B cell (primary cell): ENCODE measurements at regions not wholly inside any gene's neighbourhood (a gene's known extent, or its start where the extent isn't known, plus 50 kb on each side); places are given as distances from the start of the nearest gene placed in this dataset.

Source experiments
- ATAC-seq: fragments of 200-7000 bp; cut with Tn5 transposase; one replicate; pipeline ENCODE4 v1.10.0; 2021; ENCODE audit warnings: low read depth, mild to moderate bottlenecking, moderate number of reproducible peaks, moderate library complexity
- CTCF ChIA-PET: fragments of 350-600 bp; sonication (Branson Sonifier 250); formaldehyde crosslinking; loops from one replicate; lab custom pipeline; 2021; ENCODE audit warnings: antibody characterized with exemption, inconsistent platforms; lab: Charles Lee
- POLR2A ChIA-PET: fragments of 350-600 bp; sonication (Branson Sonifier 250); formaldehyde crosslinking; loops from one replicate; lab custom pipeline; 2021; ENCODE audit warnings: antibody characterized with exemption; lab: Charles Lee
- DNase-seq: peaks from one replicate; pipeline ENCODE4 v3.0.0; 2013
- H2AFZ ChIP-seq: 2 replicates; pipeline ENCODE4 v1.6.1; 2012; ENCODE audit warnings: mild to moderate bottlenecking, low read depth, low read length; ENCODE audit not compliant: insufficient read depth, poor library complexity, severe bottlenecking
- H3K27ac ChIP-seq, 2 donors: 1 replicate in 1 of 2; 2 replicates in 1 of 2; pipeline ENCODE4 v1.5.1; 2012 to 2013; ENCODE audit warnings: low read length in 2 of 2, mild to moderate bottlenecking in 2 of 2, moderate library complexity in 1 of 2
- H3K27me3 ChIP-seq, 4 experiments: fragments of 200-600 bp in 1 of 4; sonication (generic) in 1 of 4; replicated peaks in 1 of 4; 1 replicate in 2 of 4; 2 replicates in 2 of 4; pipeline versions ENCODE4 v1.6.1 to v1.7.0; 2013 to 2016; ENCODE audit warnings: low read length in 3 of 4, mild to moderate bottlenecking in 2 of 4, mixed read lengths in 1 of 4, moderate library complexity in 1 of 4; ENCODE audit not compliant: insufficient read depth in 4 of 4, control insufficient read depth in 3 of 4; ENCODE audit errors: control extremely low read depth in 1 of 4
- H3K36me3 ChIP-seq, 2 experiments: replicated peaks in 1 of 2; 1 replicate in 1 of 2; 2 replicates in 1 of 2; pipeline versions ENCODE4 v1.6.1 to v1.7.1; 2013; ENCODE audit warnings: low read length in 1 of 2; ENCODE audit not compliant: insufficient read depth in 2 of 2, control insufficient read depth in 1 of 2; ENCODE audit errors: control extremely low read depth in 1 of 2, extremely low read depth in 1 of 2
- H3K4me1 ChIP-seq, 2 donors: fragments of 200-600 bp in 1 of 2; sonication (generic) in 1 of 2; 1 replicate in 1 of 2; 2 replicates in 1 of 2; pipeline versions ENCODE4 v1.5.1 to v1.6.1; 2013 to 2017; ENCODE audit warnings: low read length in 2 of 2; ENCODE audit not compliant: control insufficient read depth in 2 of 2, insufficient read depth in 2 of 2
- H3K4me2 ChIP-seq: replicated peaks from 2 replicates; pipeline ENCODE3; 2012; ENCODE audit warnings: mild to moderate bottlenecking, low read depth, low read length; ENCODE audit not compliant: poor library complexity, severe bottlenecking
- H3K4me3 ChIP-seq, 5 experiments: fragments of 200-600 bp in 1 of 5; sonication (generic) in 1 of 5; 1 replicate in 3 of 5; 2 replicates in 2 of 5; pipeline versions ENCODE4 v1.5.1 to v1.7.0; 2011 to 2016; ENCODE audit warnings: low read length in 4 of 5, mild to moderate bottlenecking in 4 of 5, low read depth in 2 of 5, control low read depth in 1 of 5, moderate library complexity in 1 of 5; ENCODE audit not compliant: insufficient read depth in 1 of 5; ENCODE audit errors: control extremely low read depth in 1 of 5, extremely low read depth in 1 of 5
- H3K79me2 ChIP-seq: fragments of 200-600 bp; sonication (generic); one replicate; pipeline ENCODE4 v1.6.0; 2016; ENCODE audit warnings: low read length; ENCODE audit not compliant: control insufficient read depth, insufficient read depth
- H3K9ac ChIP-seq: fragments of 200-600 bp; sonication (generic); 2 replicates; pipeline ENCODE4 v1.6.1; 2017; ENCODE audit warnings: mild to moderate bottlenecking, low read length, moderate library complexity
- H3K9me3 ChIP-seq, 3 donors: one replicate each; pipeline versions ENCODE4 v1.6.1 to v1.7.1; 2013; ENCODE audit warnings: low read length in 2 of 3; ENCODE audit not compliant: control insufficient read depth in 2 of 3, insufficient read depth in 1 of 3; ENCODE audit errors: control extremely low read depth in 1 of 3
- H4K20me1 ChIP-seq: 2 replicates; pipeline ENCODE4 v1.6.0; 2012; ENCODE audit warnings: mild to moderate bottlenecking, low read length; ENCODE audit not compliant: insufficient read depth, control insufficient read depth, poor library complexity, severe bottlenecking
- H3K27ac Mint-ChIP-seq: one replicate; pipeline ENCODE4 v1.8.0; 2021; ENCODE audit warnings: mixed read lengths
- H3K27me3 Mint-ChIP-seq: one replicate; pipeline ENCODE4 v1.8.0; 2021; ENCODE audit warnings: mixed read lengths
- H3K4me1 Mint-ChIP-seq: one replicate; pipeline ENCODE4 v1.8.0; 2021; ENCODE audit warnings: mixed read lengths
- H3K4me3 Mint-ChIP-seq: one replicate; pipeline ENCODE4 v1.8.0; 2021; ENCODE audit warnings: mixed read lengths
- H3K9me3 Mint-ChIP-seq: one replicate; pipeline ENCODE4 v1.8.0; 2022; ENCODE audit warnings: mixed read lengths; ENCODE audit not compliant: insufficient read depth
- EZH2 ChIP-seq: IDR thresholded peaks from 2 replicates; pipeline ENCODE4 v1.6.1; 2012; ENCODE audit warnings: borderline replicate concordance, low read depth, mild to moderate bottlenecking, moderate library complexity, low read length; ENCODE audit not compliant: insufficient read depth, poor library complexity, severe bottlenecking
- WGBS: methylation state at CpG from one replicate; pipeline ENCODE4 v1.1.5; 2013; ENCODE audit warnings: missing lambda C conversion rate; ENCODE audit not compliant: insufficient coverage; 5-methylcytosine and 5-hydroxymethylcytosine counted together
- intact Hi-C: fragments of 100-400 bp; cut with micrococcal nuclease; formaldehyde crosslinking; loops from one replicate; pipeline ENCODE4 v1.10.0; 2022
- TF ChIP-seq, protein P1 (sequence below): fragments of 200-600 bp; IDR thresholded peaks from one replicate; pipeline ENCODE4 v1.8.0; 2022; ENCODE audit warnings: antibody characterized with exemption, mild to moderate bottlenecking

DNA sequence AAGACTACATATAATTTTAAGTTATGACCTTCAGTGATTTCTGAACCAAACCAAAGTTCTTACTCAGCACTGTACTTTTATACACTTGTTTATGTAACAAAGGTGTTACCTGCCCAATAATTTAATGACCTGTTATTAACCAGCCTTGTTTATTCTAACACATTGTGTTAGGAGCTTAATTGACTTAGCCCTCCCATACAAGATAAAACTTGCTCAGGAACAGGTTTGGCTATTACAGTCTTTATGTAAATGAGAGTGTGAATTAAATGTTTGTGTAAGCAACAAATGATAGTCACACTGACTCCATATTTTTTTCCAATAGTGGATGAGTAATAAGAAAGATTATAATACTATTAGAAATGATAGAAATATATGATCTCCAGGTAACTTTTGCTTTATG, 51.8 kb upstream of the MYCBP2 start:
- CTCF ChIA-PET, result interaction anchor here (0.9 kb wide), 1 partner anchor 10 kb away, joined by 3 read pairs; no protein-coding TSS in a partner anchor
- Histone ChIP-seq H3K79me2 (no peaks in the 10 kb centered on the region), H3K27me3 (no peaks in the 10 kb centered on the region), H2AFZ (no peak overlapping the region), H4K20me1 (no peaks in the 10 kb centered on the region), H3K9ac (no peak overlapping the region), H3K4me3 (no peak overlapping the region), H3K27ac (no peak overlapping the region), H3K9me3 (no peaks in the 10 kb centered on the region), H3K4me2 (no peak overlapping the region), H3K36me3 (no peaks in the 10 kb centered on the region), H3K4me1 (peaks cover 5 to 7% of the 10 kb centered on the region in 2 donors)
- intact Hi-C loops, result no loop called here
- ATAC-seq, result no peak
- Mint-ChIP-seq H3K4me1 (peaks cover 14% of the 10 kb centered on the region), H3K9me3 (no peaks in the 10 kb centered on the region), H3K27ac (no peak overlapping the region), H3K27me3 (no peaks in the 10 kb centered on the region), H3K4me3 (no peak overlapping the region)
- TF ChIP-seq, protein P1, sequence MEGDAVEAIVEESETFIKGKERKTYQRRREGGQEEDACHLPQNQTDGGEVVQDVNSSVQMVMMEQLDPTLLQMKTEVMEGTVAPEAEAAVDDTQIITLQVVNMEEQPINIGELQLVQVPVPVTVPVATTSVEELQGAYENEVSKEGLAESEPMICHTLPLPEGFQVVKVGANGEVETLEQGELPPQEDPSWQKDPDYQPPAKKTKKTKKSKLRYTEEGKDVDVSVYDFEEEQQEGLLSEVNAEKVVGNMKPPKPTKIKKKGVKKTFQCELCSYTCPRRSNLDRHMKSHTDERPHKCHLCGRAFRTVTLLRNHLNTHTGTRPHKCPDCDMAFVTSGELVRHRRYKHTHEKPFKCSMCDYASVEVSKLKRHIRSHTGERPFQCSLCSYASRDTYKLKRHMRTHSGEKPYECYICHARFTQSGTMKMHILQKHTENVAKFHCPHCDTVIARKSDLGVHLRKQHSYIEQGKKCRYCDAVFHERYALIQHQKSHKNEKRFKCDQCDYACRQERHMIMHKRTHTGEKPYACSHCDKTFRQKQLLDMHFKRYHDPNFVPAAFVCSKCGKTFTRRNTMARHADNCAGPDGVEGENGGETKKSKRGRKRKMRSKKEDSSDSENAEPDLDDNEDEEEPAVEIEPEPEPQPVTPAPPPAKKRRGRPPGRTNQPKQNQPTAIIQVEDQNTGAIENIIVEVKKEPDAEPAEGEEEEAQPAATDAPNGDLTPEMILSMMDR, result no peak
- TF ChIP-seq EZH2, result no peak
- DNase-seq, result no peak
- POLR2A ChIA-PET, result no interaction called here

DNA sequence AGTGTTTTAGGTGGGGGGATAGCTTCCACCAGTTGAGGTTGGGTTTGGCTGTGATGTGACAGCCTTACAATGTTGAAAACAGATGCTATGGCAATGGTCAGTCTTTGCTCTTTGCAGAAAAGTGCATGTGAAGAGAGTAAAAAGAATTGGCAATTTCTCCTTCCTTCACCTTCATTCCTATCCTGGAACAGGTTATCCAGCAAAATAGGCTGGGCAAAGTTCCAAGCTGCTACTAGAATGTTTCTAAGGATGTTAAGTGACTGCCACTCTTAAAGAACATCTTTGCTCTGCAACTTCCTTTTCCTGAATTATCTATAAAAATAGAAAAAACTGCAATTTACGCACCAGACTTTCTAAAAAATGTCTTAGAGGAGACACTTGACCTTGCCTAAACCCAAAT, 50.1 kb upstream of the MYCBP2 start:
- no peak for DNase-seq
- ChIA-PET POLR2A (no interaction called here), CTCF (no interaction called here)
- H3K4me1 Mint-ChIP-seq, result peaks cover 14% of the 10 kb centered on the region
- Histone ChIP-seq H4K20me1 (no peaks in the 10 kb centered on the region), H2AFZ (peak overlapping the region; percentile 26), H3K4me3 (no peak overlapping the region), H3K36me3 (no peaks in the 10 kb centered on the region), H3K79me2 (no peaks in the 10 kb centered on the region), H3K9me3 (peaks cover 0 to 2% (median 0%) of the 10 kb centered on the region in 3 donors), H3K4me2 (peak overlapping the region; percentile 33), H3K4me1 (peaks cover 5 to 7% of the 10 kb centered on the region in 2 donors), H3K27ac (no peak overlapping the region), H3K9ac (no peak overlapping the region), H3K27me3 (no peaks in the 10 kb centered on the region)
- ATAC-seq, result no peak
- no peaks in the 10 kb centered on the region for H3K27me3 Mint-ChIP-seq
- no peak overlapping the region for H3K4me3 Mint-ChIP-seq
- H3K27ac Mint-ChIP-seq, result no peak overlapping the region
- H3K9me3 Mint-ChIP-seq, result no peaks in the 10 kb centered on the region
- 7% methylated on average over 1 of the region's 1 CpG for WGBS
- no peak for TF ChIP-seq EZH2
- TF ChIP-seq, protein P1, result no peak
- intact Hi-C loops, result no loop called here
